ENCODE measurements at regions not wholly inside any gene's neighbourhood (a gene's known extent, or its start where the extent isn't known, plus 50 kb on each side); places are given as distances from the start of the nearest gene placed in this dataset.

- no peak overlapping the region for H2AK5ac ChIP-seq (ENCODE audit: low read depth, low read length)
- H3K4me1 ChIP-seq (ENCODE audit: control insufficient read depth, insufficient read depth, low read length): no peaks in the 10 kb centered on the region; the same call in 1 of the 2 replicates
- H2BK15ac ChIP-seq (ENCODE audit: low read depth, low read length): no peak overlapping the region
- DNase-seq (no peak), ATAC-seq (ENCODE audit: low read depth) (no peak)
- H3K9ac ChIP-seq (ENCODE audit: low read depth, low read length): no peak overlapping the region
- H3K56ac ChIP-seq (ENCODE audit: extremely low read depth, insufficient read depth, low read length): no peak overlapping the region
- H4K91ac ChIP-seq (ENCODE audit: insufficient read depth, low read depth, low read length): no peak overlapping the region
- H3K9me1 ChIP-seq (ENCODE audit: insufficient read depth, low read length): no peaks in the 10 kb centered on the region
- no peak overlapping the region for H2AK9ac ChIP-seq (replicated peaks; ENCODE audit: low read depth, low read length, poor library complexity)
- H4K20me1 ChIP-seq (ENCODE audit: insufficient read depth, low read length): no peaks in the 10 kb centered on the region
- BruUV-seq (replicated peaks): no TSS peak
- no peaks in the 10 kb centered on the region for H3K9me3 ChIP-seq (ENCODE audit: control insufficient read depth, insufficient read depth, low read length)
- no peak overlapping the region for H2AFZ ChIP-seq (replicated peaks; ENCODE audit: low read length, poor library complexity)
- H3K36me3 ChIP-seq (ENCODE audit: control insufficient read depth, insufficient read depth, low read length): no peaks in the 10 kb centered on the region
- H4K5ac ChIP-seq (ENCODE audit: low read depth, low read length): no peak overlapping the region
- peaks cover 55% of the 10 kb centered on the region for H3K27me3 ChIP-seq (ENCODE audit: control insufficient read depth, insufficient read depth, low read length)
- CTCF ChIA-PET: interaction anchor here (0.6 kb wide), 2 partner anchors 134 to 558 kb away, joined by 3 to 5 read pairs; no protein-coding TSS in a partner anchor
- no peak overlapping the region for H3K4me2 ChIP-seq (ENCODE audit: low read depth, low read length)
- H2BK120ac ChIP-seq (ENCODE audit: low read depth, low read length): no peak overlapping the region
- no peak overlapping the region for H4K8ac ChIP-seq (ENCODE audit: low read depth in 2 of 2, low read length in 2 of 2)
- H3K27ac ChIP-seq (ENCODE audit: insufficient read depth, low read length): no peak overlapping the region
- no peak overlapping the region for H3K18ac ChIP-seq (ENCODE audit: low read depth, low read length)
- H2BK20ac ChIP-seq (ENCODE audit: low read depth, low read length): no peak overlapping the region
- dilution Hi-C loops (cut with HindIII; ENCODE audit: low sequenced_read_pairs, unreplicated experiment) (no loop called here), intact Hi-C loops (cut with micrococcal nuclease) (loop anchor here (10.0 kb wide), 1 partner anchor 534 kb away; the partner anchor contains the start of gene CYGB), in situ Hi-C loops (cut with MboI; ENCODE audit: low sequenced_read_pairs) (no loop called here)
- TF ChIP-seq POLR2A (IDR thresholded peaks at IDR 0.05; ENCODE audit: low read depth, low read length): no peak
- TF ChIP-seq RAD21 (IDR thresholded peaks at IDR 0.05; ENCODE audit: low read length): no peak
- TF ChIP-seq MAFK (IDR thresholded peaks at IDR 0.05; ENCODE audit: low read depth, low read length): no peak
- no peak for TF ChIP-seq SMC3 (IDR thresholded peaks at IDR 0.05; ENCODE audit: low read depth, low read length)
- TF ChIP-seq FOS (IDR thresholded peaks at IDR 0.05; ENCODE audit: low read depth, low read length): no peak
- no peak for TF ChIP-seq BHLHE40 (IDR thresholded peaks at IDR 0.05; ENCODE audit: low read depth, low read length)
- no peak for TF ChIP-seq CHD1 (IDR thresholded peaks at IDR 0.05; ENCODE audit: low read depth, low read length)
- TF ChIP-seq RCOR1 (IDR thresholded peaks at IDR 0.05; ENCODE audit: insufficient replicate concordance, low read length): no peak
- TF ChIP-seq MXI1 (IDR thresholded peaks at IDR 0.05; ENCODE audit: borderline replicate concordance, low read depth, low read length): no peak
- TF ChIP-seq CTCF (conservative IDR thresholded peaks at IDR 0.05; ENCODE audit: low read depth, low read length): no peak
- TF ChIP-seq MAZ (IDR thresholded peaks at IDR 0.05; ENCODE audit: borderline replicate concordance, low read depth, low read length): no peak
- TF ChIP-seq NFE2L2 (IDR thresholded peaks at IDR 0.05; ENCODE audit: low read depth, low read length): no peak
- no peak for TF ChIP-seq CEBPB (IDR thresholded peaks at IDR 0.05; ENCODE audit: low read depth, low read length)
- no peak for TF ChIP-seq ELK1 (IDR thresholded peaks at IDR 0.05; ENCODE audit: borderline replicate concordance, low read depth, low read length)
- TF ChIP-seq USF2 (IDR thresholded peaks at IDR 0.05; ENCODE audit: low read depth, low read length): no peak
- TF ChIP-seq RFX5 (IDR thresholded peaks at IDR 0.05; ENCODE audit: low read depth, low read length): no peak
- no peak overlapping the region for H3K14ac ChIP-seq (replicated peaks; ENCODE audit: low read depth, low read length)
- no peak overlapping the region for H3K4me3 ChIP-seq (ENCODE audit: insufficient read depth, low read depth, low read length)
- WGBS, 2 experiments (ENCODE audit: extremely low coverage in 2 of 2, insufficient read length in 1 of 2): no CpG with 5 or more reads among the region's 2 CpGs
- POLR2A ChIA-PET (ENCODE audit: unreplicated experiment): no interaction called here
- no peak overlapping the region for H2BK5ac ChIP-seq (ENCODE audit: low read depth, low read length, poor library complexity, severe bottlenecking)
- H3K4ac ChIP-seq (ENCODE audit: low read depth, low read length): no peak overlapping the region
- no peaks in the 10 kb centered on the region for H3K79me1 ChIP-seq (ENCODE audit: low read depth in 1 of 2, low read length in 2 of 2)
- H3K23ac ChIP-seq (ENCODE audit: low read depth, low read length): no peak overlapping the region
Observed at GRCh38 chr17:77068915-77069314, 71.9 kb upstream of the SEC14L1 start.

Data from IMR-90 (cell line).